GM19328 (cell line): ENCODE measurements at regions not wholly inside any gene's neighbourhood (a gene's known extent, or its start where the extent isn't known, plus 50 kb on each side); places are given as distances from the start of the nearest gene placed in this dataset.

ENCODE experiments used
- ATAC-seq: cut with Tn5 transposase; IDR thresholded peaks from one replicate; pipeline ENCODE4 v1.9.1; 2021; ENCODE audit warnings: mild to moderate bottlenecking, moderate library complexity; ENCODE audit not compliant: unreplicated experiment

- ATAC-seq: no peak
Measured at GRCh38 chr11:131284041-131284440, 86.4 kb upstream of the NTM start.

GRCh38 chr11:131288521-131289091 lies 81.8 kb upstream of the NTM start:
- ATAC-seq: no peak

- ATAC-seq: no peak
Measured at GRCh38 chr11:131290185-131290584, 80.2 kb upstream of the NTM start.

GRCh38 chr11:131295986-131296385 lies 74.4 kb upstream of the NTM start:
- no peak for ATAC-seq

- ATAC-seq: no peak
Measured at GRCh38 chr11:131297441-131297840, 73.0 kb upstream of the NTM start.

- no peak for ATAC-seq
Measured at GRCh38 chr11:131299598-131300438, 70.6 kb upstream of the NTM start.

GRCh38 chr11:131300439-131300717 lies 70.0 kb upstream of the NTM start:
- ATAC-seq: no peak

GRCh38 chr11:131301306-131301705 lies 69.1 kb upstream of the NTM start:
- ATAC-seq: no peak

GRCh38 chr11:131302836-131303235 lies 67.6 kb upstream of the NTM start:
- no peak for ATAC-seq

GRCh38 chr11:131303611-131304119 lies 66.8 kb upstream of the NTM start:
- no peak for ATAC-seq

- ATAC-seq: no peak
Measured at GRCh38 chr11:131305005-131305404, 65.4 kb upstream of the NTM start.

- no peak for ATAC-seq
Measured at GRCh38 chr11:131307506-131307905, 62.9 kb upstream of the NTM start.

GRCh38 chr11:131309776-131310175 lies 60.6 kb upstream of the NTM start:
- ATAC-seq: no peak

- no peak for ATAC-seq
Measured at GRCh38 chr11:131311776-131312514, 58.5 kb upstream of the NTM start.
